HS-5 (cell line): ENCODE measurements at regions not wholly inside any gene's neighbourhood (a gene's known extent, or its start where the extent isn't known, plus 50 kb on each side); places are given as distances from the start of the nearest gene placed in this dataset.

ENCODE experiments used
- DNase-seq: peaks from one replicate; pipeline ENCODE4 v3.0.0-alpha.2; 2012; ENCODE audit warnings: low read depth

DNA sequence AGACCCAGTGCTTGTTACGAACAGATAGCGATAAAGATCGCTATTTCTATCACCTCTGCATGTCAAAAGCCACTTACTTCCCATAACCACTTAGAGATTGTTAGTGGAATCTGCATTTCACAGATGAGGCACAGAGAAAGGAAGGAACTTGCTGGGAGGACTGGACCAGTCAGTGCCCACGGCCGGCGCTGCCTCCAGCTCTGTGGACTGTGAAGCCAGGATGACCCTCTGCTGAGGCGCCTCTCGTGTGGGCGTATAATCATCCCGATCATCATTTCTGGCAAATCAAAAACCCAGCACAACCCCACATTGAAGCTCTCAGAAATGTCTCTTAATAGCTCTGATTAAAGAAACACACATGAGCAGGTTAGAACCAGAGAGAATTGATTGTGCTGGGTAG is 61.5 kb upstream of the ADRA2C start:
- DNase-seq = no peak

DNA sequence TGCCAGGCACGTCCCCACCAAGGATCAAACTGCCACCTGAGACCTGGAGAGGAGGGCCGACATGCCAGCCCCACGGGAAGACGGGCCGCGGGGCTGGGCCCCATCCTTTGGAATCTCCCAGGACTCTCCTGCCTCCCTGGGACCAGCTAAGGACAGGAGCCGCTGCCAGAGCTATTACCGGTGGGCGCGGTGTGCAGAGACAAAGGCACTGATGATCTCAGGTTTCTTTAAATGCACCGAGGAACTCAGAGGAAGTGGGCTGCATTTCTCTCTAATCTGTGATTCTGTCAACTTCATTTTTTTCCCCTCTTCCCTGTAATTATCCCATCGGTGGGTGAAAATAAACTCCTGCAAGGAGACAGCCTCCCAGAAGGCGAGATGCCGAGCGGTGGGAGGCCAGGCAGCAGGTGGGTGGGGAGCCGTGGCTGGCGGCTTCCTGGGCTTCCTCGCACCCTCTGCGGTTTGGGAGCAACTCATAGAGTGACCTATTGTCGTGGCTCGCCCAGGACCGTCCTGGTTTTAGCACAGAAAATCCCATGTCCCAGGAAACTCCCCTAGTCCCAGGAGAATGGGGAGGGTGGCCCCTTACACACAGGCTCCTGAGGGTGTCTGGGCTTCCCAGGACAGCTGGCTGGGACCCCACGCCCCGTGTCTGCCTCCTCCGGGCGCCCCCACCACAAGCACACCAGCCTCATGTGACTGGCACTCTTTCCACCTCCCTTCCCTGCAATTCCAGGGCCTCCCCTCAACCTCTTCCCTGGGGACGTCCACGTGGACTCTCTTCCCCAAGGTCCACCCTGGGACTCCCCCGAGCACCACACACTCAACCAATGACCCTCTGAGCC is 62.3 kb upstream of the ADRA2C start:
- DNase-seq = no peak

DNA sequence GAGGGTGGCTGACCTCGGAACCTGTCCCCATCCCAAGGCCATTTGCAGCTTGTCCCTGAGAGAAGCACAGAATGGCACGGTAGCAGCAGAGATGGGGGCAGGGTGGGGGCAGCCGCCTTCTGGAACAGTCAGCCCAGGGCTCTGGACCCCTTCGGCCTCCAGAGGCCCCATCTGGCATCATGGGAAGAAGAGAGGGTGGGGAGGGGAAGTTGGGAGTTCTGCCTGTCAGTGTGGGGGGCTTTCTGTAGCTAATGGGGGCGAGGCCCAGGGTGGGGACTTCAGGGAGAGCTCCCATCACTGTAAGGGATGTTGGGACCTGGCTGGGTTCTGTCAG is 62.9 kb upstream of the ADRA2C start:
- DNase-seq = no peak

DNA sequence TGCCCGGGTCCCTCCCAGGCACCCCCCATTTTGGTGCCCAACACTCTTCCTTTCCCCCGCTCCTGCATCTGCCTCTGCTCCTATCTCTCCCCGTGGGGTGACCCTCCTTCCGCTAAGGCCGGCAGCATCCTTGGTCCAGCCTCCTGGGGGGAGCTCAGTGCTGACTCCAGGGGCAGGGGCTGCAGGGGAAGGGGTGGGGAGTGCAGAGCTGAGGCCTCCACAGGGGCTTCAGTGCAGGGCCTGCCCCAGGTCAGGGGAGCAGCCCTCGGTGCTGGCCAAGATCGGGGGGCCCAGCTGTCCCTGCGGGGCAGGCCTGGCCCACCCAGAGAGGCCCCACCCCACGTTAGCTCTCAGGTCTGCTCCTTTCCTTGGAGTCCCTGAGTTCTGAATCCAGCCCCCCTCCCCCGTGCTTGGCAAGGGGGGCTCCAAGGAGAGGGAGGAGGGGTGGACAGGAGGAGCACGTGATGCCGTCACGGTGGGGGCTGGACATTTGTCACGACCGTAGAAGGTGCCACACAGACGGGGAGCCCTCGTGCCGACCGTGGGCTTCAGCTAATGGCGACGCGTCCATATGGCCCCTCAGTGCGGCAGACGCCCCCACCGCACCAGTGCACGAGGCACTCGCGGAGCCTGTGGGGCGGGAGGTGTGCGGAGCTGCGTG is 63.5 kb upstream of the ADRA2C start:
- DNase-seq = no peak

DNA sequence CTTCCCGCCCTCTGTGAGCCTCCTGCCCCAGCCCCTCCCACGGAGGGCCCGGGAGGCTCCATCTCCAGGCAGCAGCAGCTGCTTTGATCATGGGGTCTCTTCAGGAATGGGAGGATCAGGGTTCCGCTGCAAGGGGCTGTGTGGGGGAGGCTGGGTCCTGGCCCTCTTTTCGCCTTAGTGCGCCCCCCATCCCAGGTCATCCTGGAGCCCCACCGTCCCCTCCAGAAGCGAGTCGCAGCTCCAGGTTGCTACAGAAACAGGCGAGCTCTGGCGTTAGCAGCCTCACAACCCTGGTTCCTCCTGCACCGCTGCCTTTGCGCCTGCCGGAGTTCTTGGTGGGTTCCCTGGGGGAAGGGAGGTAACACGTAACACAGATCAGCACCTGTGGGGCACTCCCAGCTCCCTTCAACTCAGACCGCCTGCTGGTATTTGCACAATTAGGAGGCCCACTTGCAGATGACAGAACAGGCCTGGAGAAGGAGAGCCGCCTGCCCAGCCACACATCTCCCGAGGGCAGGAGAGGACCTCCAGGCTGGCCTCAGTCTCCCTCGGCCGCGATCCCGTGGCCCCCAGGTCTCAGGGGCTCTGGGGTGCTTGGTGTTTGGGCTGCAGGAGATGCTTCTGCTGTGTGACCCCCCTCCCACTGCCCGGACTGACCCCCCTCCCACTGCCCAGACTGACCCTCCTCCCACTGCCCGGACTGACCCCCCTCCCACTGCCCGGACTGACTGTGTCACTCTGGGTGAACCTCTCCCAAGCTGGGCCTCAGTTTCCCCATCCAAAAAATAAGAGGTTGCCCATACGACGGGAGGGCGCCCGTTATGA is 64.2 kb upstream of the ADRA2C start:
- DNase-seq = no peak

DNA sequence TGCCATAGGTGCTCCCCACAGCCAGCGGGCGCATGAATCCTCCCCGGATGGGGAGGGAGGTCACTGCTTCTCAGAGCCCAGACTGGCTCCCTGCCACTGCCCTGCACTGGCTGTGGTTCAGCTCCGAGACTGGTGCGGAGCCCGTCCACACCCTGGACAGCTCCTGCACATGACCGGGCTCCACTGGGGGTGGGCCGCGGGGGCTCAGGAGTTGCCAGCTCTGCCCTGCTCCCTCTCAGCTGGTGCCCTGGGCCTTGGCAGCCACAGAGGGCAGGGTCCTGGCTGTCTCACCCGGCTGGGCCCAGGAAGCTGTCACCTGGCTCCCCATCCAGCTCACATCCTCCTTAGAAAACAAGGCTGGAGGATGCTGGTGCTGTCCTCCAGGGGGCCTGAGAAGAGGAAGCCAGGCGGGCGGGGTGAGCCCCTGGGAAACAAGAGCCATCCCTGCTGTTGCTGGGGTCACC is 64.9 kb upstream of the ADRA2C start:
- no peak for DNase-seq

DNA sequence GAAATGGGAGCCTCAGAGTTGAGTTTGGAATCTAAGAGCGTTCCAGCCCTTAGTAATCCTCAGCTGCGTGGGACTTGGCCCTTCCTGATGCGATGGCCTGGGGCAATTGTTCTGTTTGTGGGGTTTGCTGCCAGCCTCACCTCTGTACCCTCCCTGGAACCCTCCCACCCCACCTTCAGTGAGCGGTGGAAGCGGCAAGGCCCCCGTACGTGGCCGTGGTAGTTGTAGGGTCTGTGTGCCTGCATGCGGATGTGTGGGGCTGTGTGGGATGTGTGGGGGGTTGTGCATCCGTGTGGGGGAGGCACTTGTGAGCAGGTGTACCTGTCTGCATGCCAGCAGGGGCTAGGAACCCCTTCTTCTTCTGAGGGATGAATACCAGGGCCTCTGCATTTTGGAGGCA is 65.4 kb upstream of the ADRA2C start:
- DNase-seq = no peak

DNA sequence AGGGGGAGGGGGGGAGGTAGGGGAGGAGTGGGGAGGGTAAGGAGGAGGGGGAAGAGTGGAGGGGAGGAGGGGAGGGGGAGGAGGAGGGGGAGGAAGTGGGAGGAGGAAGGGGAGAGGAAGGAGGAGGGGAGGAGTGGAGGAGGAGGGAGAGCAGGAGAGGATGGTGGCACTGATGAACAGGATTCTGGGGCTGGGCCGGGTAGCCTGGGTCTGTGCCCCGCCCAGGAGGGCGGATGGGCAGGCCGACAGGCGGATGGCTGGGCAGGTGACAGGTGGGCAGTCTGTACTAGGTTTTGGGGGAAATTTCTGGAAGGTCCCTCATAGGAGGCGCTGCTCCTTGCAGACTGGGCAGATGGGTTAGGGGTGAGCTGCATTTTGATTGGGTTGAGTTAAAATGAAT is 66.0 kb upstream of the ADRA2C start:
- DNase-seq = no peak

DNA sequence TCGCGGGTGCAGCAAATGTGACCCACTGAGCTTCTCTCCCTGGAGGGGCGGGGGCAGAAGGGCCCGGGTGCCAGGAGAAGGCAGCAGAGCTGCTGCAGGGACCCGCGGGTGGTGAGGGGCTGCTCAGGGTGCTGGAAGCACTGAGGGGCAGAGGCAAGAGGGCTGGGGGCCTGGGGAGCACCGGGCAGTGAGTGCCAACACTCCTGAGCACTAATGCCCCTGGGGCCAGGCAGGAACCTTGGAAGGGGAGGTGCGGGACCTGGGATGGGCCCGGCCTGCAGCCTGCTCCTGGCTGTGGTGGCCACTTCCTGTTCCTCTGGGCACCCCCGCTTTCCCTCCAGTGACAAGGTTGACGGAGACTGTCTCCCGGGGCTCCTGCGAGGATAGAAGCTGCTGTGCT is 66.5 kb upstream of the ADRA2C start:
- DNase-seq = no peak

DNA sequence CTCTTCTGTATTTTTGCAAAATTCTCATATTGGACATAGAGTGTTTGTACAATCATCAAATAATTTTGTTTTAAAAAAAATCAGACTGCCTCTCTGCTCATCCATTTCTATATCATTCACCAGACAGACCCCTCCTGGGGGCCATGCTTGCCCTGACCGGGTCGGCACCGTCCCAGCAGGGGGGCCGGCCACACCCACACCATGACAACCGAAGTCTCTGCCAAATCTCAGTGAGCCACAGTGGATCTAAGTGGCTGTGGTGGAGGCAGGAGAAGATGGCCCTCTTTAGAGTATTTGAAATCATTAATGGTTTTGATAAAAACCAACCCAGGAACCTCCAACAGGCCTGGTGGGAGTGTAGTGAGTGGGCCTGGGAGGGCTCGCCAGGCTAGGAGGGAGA is 66.9 kb upstream of the ADRA2C start:
- DNase-seq = no peak

DNA sequence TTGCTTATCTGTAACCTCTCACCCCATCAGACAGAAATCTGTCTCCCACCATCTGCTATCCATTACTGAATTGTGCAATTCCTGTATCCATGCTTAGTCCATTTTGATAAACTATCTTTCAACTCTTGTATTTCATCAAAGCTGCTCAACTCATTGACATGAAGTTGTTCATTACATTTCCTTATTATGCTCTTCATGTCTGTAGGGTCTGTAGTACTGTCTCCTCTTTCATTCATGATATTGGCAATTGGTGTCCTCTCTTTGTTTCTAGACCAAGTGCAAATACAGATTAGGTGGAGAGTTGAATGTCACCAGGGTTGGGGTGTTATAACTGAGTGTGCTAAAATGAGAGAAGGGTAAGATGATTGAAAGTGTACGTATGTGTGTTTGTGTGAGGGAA is 69.2 kb upstream of the ADRA2C start:
- no peak for DNase-seq

DNA sequence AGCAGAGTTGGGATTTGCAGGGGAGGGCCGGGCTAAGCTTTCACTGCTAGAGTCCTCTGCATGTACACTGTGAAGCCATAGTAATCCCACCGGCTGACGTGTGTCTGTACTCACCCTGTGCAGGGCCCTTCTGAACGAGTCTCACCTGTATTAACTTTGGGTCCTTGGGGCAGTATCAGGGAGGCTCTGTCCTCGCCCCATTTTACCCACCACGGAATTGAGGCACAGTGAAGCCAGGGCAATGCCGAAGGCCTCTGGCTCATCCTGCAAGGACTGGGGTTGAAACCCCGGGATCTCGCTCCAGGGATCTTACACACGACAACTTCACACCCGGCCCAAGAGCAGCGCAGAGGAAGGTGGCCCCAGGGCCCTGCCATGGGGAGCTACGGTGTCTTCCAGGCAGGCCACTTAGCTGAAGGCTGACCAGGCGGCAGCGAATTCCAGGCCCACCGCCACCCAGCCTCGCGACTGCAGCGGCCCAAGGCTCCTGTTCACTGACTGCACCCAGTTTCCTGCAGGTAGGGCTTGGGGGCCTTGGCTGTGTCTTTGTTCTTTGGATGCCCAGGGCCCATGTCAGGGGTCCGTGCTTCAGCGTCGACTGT is 75.5 kb upstream of the ADRA2C start:
- DNase-seq = no peak

DNA sequence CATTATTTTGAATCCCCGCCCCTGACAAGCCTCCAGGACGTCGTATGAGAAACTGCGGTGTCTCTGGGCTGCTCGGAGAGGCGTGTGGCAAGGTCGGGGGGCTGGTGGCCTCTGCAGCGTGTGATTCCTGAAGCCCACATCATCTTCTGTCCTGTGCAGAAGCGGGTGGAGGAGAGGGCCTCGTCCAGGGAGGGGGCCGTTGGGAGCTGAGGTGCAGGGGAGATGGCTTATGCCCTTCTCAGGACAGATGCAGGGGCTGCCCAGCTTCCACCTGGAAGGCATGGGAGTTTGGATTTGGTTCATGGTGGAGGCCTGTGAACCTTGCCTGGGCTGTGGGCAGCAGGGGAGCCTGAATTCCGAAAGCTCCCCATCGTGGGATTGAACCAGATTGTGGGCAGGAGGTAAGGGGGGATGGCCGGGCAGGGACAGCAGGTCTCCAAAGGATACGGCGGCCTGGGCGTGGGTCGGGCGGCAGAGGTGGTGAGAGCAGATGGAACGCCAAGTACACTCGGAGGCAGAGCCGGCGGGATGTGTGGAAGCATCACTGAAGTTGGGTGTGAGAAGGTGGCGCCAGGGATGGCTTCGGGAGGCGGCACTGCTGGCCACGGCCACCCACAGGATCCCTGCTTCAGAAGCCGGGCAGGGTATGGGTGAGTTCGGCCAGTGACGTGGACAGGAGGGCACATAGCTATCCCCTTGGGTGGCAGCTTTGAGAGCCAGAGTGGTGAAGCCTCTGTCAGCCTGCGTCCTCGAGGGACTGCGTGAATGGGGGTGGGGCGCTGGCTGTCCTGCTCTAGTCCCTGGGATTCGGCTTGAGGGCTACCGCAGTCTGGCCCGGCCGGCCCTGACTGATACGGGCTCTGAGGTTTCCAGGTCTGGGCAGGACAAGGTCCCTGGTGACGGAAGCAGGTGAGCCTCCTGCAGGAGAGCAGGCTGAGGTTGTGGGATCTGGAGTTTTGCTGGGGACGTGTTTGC is 76.3 kb upstream of the ADRA2C start:
- DNase-seq = no peak

DNA sequence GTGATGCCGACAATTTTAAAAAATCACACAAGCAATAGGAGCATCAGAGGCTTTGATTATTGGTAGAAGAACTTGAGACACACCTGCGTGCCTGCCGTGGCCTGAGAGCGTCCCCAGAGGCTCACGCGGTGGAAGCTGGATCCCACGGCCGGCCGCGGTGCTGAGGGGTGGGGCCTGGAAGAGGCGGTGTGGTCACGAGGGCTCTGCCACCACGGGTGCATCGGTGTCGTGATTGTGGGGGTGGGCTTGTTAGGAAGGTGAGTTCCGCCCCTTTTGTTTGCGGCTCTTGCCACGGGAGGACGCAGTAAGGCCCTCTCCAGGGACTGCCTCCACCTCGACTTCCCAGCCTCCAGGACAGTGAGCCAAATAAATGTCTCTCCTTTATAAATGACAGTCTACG is 77.2 kb upstream of the ADRA2C start:
- DNase-seq = no peak

DNA sequence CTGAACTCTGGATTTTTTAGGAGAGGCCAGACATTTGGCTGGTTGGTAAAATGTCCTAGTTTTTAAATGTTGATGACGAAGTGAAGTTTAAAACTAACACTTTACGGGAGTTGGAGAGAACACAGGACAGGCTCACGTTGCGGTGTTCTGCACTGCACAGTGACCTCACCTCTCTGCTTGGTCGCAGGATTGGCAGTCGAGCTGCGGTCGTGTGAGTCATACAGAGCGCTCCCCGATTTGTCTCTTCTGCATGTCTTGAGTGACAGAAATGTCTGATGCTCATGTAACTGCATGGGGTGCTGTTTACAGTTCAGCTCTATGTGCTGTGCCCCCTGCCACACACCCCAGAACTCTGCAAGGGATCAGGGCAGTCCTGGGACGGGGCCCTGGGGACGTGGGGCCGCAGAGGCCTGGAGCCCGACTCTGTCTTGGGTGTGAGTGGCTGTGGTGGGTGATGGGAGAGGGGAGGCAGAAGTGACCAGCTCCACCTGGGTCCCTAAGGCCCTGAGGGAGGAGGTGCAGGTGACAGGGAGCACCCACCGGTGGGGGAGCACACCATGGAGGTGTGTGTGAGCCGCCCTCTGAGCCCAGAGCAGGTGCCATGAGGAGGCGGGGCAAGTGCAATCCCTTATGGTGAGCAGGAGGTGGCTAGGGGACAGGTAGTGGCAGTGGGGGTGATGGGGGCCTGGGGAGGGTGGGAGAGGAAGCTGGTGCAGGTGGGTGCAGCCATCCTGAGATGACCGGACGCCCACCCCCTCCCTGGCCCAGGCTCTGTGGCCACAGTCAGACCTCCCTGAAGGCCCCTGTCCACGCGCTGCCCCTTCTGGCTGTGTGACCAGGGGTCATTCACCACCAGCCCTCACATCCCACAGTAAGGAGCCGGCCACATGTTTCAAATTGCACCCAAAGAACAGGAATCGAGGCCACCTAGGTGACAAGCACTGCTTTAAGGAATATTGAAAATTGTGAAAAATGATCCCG is 77.9 kb upstream of the ADRA2C start:
- DNase-seq = no peak

DNA sequence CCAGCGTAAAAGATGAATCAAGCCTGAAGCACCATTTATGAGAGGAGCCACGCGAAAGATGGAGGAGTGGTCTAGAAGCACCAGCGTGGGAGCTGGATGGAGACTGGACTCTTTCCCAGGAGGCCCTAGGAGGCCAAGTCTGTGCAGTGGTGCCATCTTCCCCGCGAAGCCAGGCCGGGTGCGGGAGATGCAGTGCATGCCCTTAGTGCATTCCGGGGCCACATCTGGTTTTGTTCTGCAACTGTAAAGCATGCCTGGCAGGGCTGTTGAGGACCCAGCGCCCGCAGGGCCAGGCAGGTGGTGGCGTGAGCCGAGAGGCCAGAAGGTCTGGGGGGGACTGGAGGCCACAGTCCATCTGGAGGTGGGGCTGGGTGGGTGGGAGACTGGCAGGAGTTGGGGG is 78.6 kb upstream of the ADRA2C start:
- no peak for DNase-seq

DNA sequence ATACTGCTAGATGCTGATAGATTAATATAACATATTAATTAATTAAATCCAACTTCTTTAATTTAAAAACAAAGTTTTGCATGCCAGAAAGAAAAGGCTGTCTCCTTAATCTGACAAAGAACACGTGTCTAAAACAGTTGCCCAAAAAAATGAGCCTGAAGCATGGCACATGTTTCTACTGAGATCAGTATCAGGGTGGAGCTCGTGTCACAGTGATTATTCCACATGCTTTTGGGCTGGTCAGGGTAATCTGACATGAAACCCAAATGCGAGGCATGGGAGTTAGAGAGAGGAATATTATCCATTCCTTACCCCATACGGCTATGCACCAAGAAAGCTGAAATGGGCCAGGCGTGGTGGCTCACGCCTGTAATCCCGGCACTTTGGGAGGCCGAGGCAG is 79.4 kb upstream of the ADRA2C start:
- DNase-seq = no peak

DNA sequence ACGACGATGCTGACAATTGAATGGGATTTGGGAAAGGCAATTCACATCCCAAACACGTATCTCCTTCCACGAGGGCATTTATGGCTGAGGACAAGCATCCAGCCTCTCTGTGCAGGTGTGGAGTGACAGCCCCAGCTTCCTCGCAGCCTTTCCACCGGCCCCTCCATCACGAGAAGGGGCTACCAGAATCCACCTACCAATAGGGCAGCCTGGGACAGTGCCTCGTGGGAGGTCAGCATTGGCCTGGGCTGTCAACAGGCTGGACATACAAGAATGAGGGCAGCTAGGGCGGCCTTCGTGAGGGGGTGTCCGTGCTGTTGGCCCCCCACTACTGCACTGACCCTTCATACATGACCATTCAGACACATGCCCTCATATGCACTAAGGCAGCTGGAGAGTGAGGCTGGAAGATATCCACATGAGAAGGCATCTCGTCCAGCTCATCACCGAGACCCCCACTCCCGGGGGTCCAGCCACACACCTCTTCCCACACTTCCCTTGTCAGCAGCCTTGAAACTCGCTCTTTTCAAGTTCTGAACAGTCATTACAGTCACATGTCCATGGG is 81.0 kb upstream of the ADRA2C start:
- DNase-seq = no peak

DNA sequence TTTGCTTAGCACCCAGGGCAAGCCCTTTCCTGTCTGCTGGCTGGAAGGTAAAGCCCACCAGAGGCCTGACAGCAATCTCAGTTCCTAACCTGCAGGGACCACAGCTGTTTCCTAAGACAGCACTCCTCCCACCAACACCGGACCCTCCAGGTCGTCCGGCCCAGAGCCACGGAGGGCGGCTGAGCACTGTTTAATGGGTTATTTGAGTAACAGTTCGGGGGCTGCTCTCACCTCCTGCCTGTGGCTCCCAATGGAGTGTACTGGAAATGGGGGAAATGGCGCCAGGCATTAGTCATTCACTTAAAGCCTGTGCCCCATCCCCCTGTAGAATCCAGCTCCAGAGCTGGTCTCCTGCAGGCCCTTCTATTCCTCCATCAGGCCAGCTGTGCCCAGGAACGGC is 81.6 kb upstream of the ADRA2C start:
- DNase-seq = no peak
